HEK293 (cell line): ENCODE measurements at regions not wholly inside any gene's neighbourhood (a gene's known extent, or its start where the extent isn't known, plus 50 kb on each side); places are given as distances from the start of the nearest gene placed in this dataset.

Experiments used
- CTCF ChIA-PET: fragments of 350-600 bp; formaldehyde crosslinking; extraction: SDS; loops from one replicate; lab custom pipeline; 2021; ENCODE audit warnings: antibody characterized with exemption; lab: Yijun Ruan, JAX
- POLR2A ChIA-PET: fragments of 300-600 bp; formaldehyde crosslinking; extraction: SDS; loops from one replicate; lab custom pipeline; 2020; ENCODE audit warnings: antibody characterized with exemption, inconsistent platforms; lab: Yijun Ruan, JAX
- H3K27ac ChIP-seq: fragments of 200-500 bp; sonication (Bioruptor generic); 2 replicates; pipeline ENCODE4 v1.5.1; 2014; ENCODE audit warnings: low read depth, low read length, control low read depth, inconsistent platforms; ENCODE audit errors: extremely low read depth
- H3K36me3 ChIP-seq, 2 experiments: fragments of 200-500 bp in 1 of 2; sonication (Bioruptor generic) in 1 of 2; 1 replicate in 1 of 2; 2 replicates in 1 of 2; pipeline ENCODE4 v1.5.1; 2014 to 2017; ENCODE audit warnings: inconsistent platforms in 2 of 2, low read length in 2 of 2; ENCODE audit not compliant: control insufficient read depth in 2 of 2, insufficient read depth in 1 of 2
- H3K4me1 ChIP-seq: fragments of 200-500 bp; sonication (Bioruptor generic); 2 replicates; pipeline ENCODE4 v1.5.1; 2014; ENCODE audit warnings: mild to moderate bottlenecking, low read length, inconsistent platforms; ENCODE audit not compliant: control insufficient read depth, insufficient read depth
- H3K4me3 ChIP-seq: 2 replicates; pipeline ENCODE4 v1.5.1; 2011; ENCODE audit warnings: low read depth, mild to moderate bottlenecking, control low read depth, low read length, moderate library complexity
- H3K9me3 ChIP-seq: fragments of 200-500 bp; sonication (Bioruptor generic); 2 replicates; pipeline ENCODE4 v1.5.1; 2014; ENCODE audit warnings: low read depth, low read length, inconsistent platforms; ENCODE audit not compliant: control insufficient read depth, insufficient read depth
- BCL11A ChIP-seq: fragments of 450-650 bp; formaldehyde crosslinking; IDR thresholded peaks from 2 replicates; pipeline ENCODE4 v1.5.1; 2016; ENCODE audit warnings: low read depth, missing biosample characterization, missing genetic modification characterization
- GLI2 ChIP-seq: fragments of 450-650 bp; formaldehyde crosslinking; IDR thresholded peaks from 2 replicates; pipeline ENCODE4; 2017; ENCODE audit warnings: missing biosample characterization, missing genetic modification characterization, low read depth, borderline replicate concordance
- MEIS1 ChIP-seq: sonication (generic); formaldehyde crosslinking; IDR thresholded peaks from 2 replicates; pipeline ENCODE4 v1.8.1; 2022; ENCODE audit warnings: missing genetic modification reagents, mild to moderate bottlenecking, borderline replicate concordance
- MYNN ChIP-seq: fragments of 450-650 bp; formaldehyde crosslinking; IDR thresholded peaks from 2 replicates; pipeline ENCODE4 v1.5.1; 2016; ENCODE audit warnings: missing biosample characterization, missing genetic modification characterization, borderline replicate concordance
- OVOL3 ChIP-seq: fragments of 450-650 bp; formaldehyde crosslinking; IDR thresholded peaks from 2 replicates; pipeline ENCODE4 v1.5.1; 2016; ENCODE audit warnings: missing biosample characterization, missing genetic modification characterization
- WT1 ChIP-seq: fragments of 450-650 bp; formaldehyde crosslinking; IDR thresholded peaks from 2 replicates; pipeline ENCODE4 v1.5.1; 2016; ENCODE audit warnings: missing biosample characterization, missing genetic modification characterization
- ZBTB8A ChIP-seq: fragments of 450-650 bp; formaldehyde crosslinking; IDR thresholded peaks from 2 replicates; pipeline ENCODE4 v1.5.1; 2016; ENCODE audit warnings: missing biosample characterization, missing genetic modification characterization
- ZNF114 ChIP-seq: fragments of 450-650 bp; formaldehyde crosslinking; IDR thresholded peaks from 2 replicates; pipeline ENCODE4 v1.5.0; 2017; ENCODE audit warnings: missing biosample characterization, missing genetic modification characterization
- ZNF133 ChIP-seq: fragments of 450-650 bp; formaldehyde crosslinking; IDR thresholded peaks from 2 replicates; pipeline ENCODE4 v1.5.1; 2016; ENCODE audit warnings: missing biosample characterization, missing genetic modification characterization
- ZNF138 ChIP-seq: fragments of 450-650 bp; formaldehyde crosslinking; IDR thresholded peaks from 2 replicates; pipeline ENCODE4 v1.5.1; 2016; ENCODE audit warnings: missing biosample characterization, missing genetic modification characterization, borderline replicate concordance
- ZNF24 ChIP-seq: fragments of 450-650 bp; formaldehyde crosslinking; IDR thresholded peaks from 2 replicates; pipeline ENCODE4 v1.5.1; 2016; ENCODE audit warnings: missing biosample characterization, missing genetic modification characterization
- ZNF248 ChIP-seq: fragments of 450-650 bp; formaldehyde crosslinking; IDR thresholded peaks from 2 replicates; pipeline ENCODE4 v1.5.1; 2017; ENCODE audit warnings: missing biosample characterization, missing genetic modification characterization
- ZNF433 ChIP-seq: fragments of 450-650 bp; formaldehyde crosslinking; IDR thresholded peaks from 2 replicates; pipeline ENCODE4 v1.5.1; 2016; ENCODE audit warnings: missing biosample characterization, missing genetic modification characterization, low read depth
- ZNF510 ChIP-seq: fragments of 450-650 bp; formaldehyde crosslinking; IDR thresholded peaks from 2 replicates; pipeline ENCODE4 v1.5.1; 2018; ENCODE audit warnings: mild to moderate bottlenecking, missing genetic modification characterization, missing biosample characterization; ENCODE audit not compliant: insufficient replicate concordance
- ZNF560 ChIP-seq: fragments of 450-650 bp; formaldehyde crosslinking; IDR thresholded peaks from 2 replicates; pipeline ENCODE4 v1.5.1; 2017; ENCODE audit warnings: missing biosample characterization, missing genetic modification characterization, borderline replicate concordance
- ZNF561 ChIP-seq: fragments of 450-650 bp; IDR thresholded peaks from 2 replicates; pipeline ENCODE4 v1.5.1; 2018; ENCODE audit warnings: missing biosample characterization, missing genetic modification characterization, borderline replicate concordance
- ZNF623 ChIP-seq: fragments of 450-650 bp; formaldehyde crosslinking; IDR thresholded peaks from 2 replicates; pipeline ENCODE4 v1.5.1; 2016; ENCODE audit warnings: missing biosample characterization, missing genetic modification characterization
- ZNF626 ChIP-seq: fragments of 450-650 bp; sonication (Bioruptor Pico); formaldehyde crosslinking; IDR thresholded peaks from 2 replicates; pipeline ENCODE4 v1.5.1; 2018; ENCODE audit warnings: missing biosample characterization, missing genetic modification characterization, inconsistent platforms
- ZNF701 ChIP-seq: fragments of 450-650 bp; formaldehyde crosslinking; IDR thresholded peaks from 2 replicates; pipeline ENCODE4 v1.5.1; 2016; ENCODE audit warnings: missing biosample characterization, missing genetic modification characterization
- TF ChIP-seq, protein P1 (sequence below): fragments of 450-650 bp; formaldehyde crosslinking; IDR thresholded peaks from 2 replicates; pipeline ENCODE4 v1.5.1; 2016; ENCODE audit warnings: missing biosample characterization, missing genetic modification characterization
- TF ChIP-seq, protein P2 (sequence below): fragments of 450-650 bp; formaldehyde crosslinking; IDR thresholded peaks from 2 replicates; pipeline ENCODE4 v1.5.1; 2016; ENCODE audit warnings: missing biosample characterization, missing genetic modification characterization
- TF ChIP-seq, protein P3 (sequence below): fragments of 450-650 bp; formaldehyde crosslinking; IDR thresholded peaks from 2 replicates; pipeline ENCODE4 v1.5.1; 2017; ENCODE audit warnings: missing biosample characterization, mild to moderate bottlenecking, missing genetic modification characterization, moderate library complexity
- TF ChIP-seq, protein P4 (sequence below): fragments of 450-650 bp; formaldehyde crosslinking; IDR thresholded peaks from 2 replicates; pipeline ENCODE4 v1.5.1; 2016; ENCODE audit warnings: missing biosample characterization, missing genetic modification characterization

DNA sequence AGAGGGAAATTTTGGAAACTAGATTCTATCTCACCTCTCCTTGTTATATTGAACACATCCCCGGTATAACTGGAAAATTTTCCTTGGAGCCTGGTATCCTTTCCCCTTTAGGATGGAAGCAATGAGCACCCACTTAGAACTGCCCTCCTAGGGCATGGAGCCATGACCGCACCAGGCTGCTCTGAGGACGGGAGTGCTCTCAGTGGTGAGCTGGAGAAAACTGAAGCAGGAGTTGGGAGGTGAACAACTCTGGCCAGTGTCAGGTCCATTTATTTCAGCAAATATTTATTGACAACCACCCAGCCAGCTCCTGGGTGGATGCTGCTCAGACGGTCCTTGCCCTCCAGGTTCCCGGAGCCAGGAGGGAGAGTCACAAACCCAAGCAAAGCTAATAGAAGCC, 278.1 kb downstream of the WDR11 start:
- POLR2A ChIA-PET = no interaction called here
- no peaks in the 10 kb centered on the region for H3K9me3 ChIP-seq
- no peak for TF ChIP-seq MEIS1 (CRISPR knock-in tag)
- TF ChIP-seq ZNF560 (tag by site-specific recombination) = no peak
- TF ChIP-seq ZNF133 (tag by site-specific recombination) = no peak
- TF ChIP-seq, protein P1, sequence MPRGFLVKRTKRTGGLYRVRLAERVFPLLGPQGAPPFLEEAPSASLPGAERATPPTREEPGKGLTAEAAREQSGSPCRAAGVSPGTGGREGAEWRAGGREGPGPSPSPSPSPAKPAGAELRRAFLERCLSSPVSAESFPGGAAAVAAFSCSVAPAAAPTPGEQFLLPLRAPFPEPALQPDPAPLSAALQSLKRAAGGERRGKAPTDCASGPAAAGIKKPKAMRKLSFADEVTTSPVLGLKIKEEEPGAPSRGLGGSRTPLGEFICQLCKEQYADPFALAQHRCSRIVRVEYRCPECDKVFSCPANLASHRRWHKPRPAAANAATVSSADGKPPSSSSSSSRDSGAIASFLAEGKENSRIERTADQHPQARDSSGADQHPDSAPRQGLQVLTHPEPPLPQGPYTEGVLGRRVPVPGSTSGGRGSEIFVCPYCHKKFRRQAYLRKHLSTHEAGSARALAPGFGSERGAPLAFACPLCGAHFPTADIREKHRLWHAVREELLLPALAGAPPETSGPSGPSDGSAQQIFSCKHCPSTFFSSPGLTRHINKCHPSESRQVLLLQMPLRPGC = no peak
- TF ChIP-seq, protein P2, sequence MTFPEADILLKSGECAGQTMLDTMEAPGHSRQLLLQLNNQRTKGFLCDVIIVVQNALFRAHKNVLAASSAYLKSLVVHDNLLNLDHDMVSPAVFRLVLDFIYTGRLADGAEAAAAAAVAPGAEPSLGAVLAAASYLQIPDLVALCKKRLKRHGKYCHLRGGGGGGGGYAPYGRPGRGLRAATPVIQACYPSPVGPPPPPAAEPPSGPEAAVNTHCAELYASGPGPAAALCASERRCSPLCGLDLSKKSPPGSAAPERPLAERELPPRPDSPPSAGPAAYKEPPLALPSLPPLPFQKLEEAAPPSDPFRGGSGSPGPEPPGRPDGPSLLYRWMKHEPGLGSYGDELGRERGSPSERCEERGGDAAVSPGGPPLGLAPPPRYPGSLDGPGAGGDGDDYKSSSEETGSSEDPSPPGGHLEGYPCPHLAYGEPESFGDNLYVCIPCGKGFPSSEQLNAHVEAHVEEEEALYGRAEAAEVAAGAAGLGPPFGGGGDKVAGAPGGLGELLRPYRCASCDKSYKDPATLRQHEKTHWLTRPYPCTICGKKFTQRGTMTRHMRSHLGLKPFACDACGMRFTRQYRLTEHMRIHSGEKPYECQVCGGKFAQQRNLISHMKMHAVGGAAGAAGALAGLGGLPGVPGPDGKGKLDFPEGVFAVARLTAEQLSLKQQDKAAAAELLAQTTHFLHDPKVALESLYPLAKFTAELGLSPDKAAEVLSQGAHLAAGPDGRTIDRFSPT (tag by site-specific recombination) = no peak
- no peak for TF ChIP-seq OVOL3 (tag by site-specific recombination)
- TF ChIP-seq ZNF138 (tag by site-specific recombination) = no peak
- no peak for TF ChIP-seq ZNF433
- no peak for TF ChIP-seq ZNF114 (tag by site-specific recombination)
- no peak for TF ChIP-seq ZNF626
- TF ChIP-seq ZNF701 (tag by site-specific recombination) = no peak
- no peak for TF ChIP-seq ZNF623 (tag by site-specific recombination)
- TF ChIP-seq, protein P3, sequence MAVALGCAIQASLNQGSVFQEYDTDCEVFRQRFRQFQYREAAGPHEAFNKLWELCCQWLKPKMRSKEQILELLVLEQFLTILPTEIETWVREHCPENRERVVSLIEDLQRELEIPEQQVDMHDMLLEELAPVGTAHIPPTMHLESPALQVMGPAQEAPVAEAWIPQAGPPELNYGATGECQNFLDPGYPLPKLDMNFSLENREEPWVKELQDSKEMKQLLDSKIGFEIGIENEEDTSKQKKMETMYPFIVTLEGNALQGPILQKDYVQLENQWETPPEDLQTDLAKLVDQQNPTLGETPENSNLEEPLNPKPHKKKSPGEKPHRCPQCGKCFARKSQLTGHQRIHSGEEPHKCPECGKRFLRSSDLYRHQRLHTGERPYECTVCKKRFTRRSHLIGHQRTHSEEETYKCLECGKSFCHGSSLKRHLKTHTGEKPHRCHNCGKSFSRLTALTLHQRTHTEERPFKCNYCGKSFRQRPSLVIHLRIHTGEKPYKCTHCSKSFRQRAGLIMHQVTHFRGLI = no peak
- TF ChIP-seq ZNF561 = no peak
- no peak for TF ChIP-seq ZBTB8A (tag by site-specific recombination)
- TF ChIP-seq, protein P4, sequence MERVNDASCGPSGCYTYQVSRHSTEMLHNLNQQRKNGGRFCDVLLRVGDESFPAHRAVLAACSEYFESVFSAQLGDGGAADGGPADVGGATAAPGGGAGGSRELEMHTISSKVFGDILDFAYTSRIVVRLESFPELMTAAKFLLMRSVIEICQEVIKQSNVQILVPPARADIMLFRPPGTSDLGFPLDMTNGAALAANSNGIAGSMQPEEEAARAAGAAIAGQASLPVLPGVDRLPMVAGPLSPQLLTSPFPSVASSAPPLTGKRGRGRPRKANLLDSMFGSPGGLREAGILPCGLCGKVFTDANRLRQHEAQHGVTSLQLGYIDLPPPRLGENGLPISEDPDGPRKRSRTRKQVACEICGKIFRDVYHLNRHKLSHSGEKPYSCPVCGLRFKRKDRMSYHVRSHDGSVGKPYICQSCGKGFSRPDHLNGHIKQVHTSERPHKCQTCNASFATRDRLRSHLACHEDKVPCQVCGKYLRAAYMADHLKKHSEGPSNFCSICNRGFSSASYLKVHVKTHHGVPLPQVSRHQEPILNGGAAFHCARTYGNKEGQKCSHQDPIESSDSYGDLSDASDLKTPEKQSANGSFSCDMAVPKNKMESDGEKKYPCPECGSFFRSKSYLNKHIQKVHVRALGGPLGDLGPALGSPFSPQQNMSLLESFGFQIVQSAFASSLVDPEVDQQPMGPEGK = no peak
- no peak for TF ChIP-seq WT1 (tag by site-specific recombination)
- no peak for TF ChIP-seq ZNF248
- H3K4me1 ChIP-seq = no peaks in the 10 kb centered on the region
- H3K36me3 ChIP-seq = no peaks in the 10 kb centered on the region
- CTCF ChIA-PET = no interaction called here
- no peak overlapping the region for H3K4me3 ChIP-seq
- no peak overlapping the region for H3K27ac ChIP-seq

DNA sequence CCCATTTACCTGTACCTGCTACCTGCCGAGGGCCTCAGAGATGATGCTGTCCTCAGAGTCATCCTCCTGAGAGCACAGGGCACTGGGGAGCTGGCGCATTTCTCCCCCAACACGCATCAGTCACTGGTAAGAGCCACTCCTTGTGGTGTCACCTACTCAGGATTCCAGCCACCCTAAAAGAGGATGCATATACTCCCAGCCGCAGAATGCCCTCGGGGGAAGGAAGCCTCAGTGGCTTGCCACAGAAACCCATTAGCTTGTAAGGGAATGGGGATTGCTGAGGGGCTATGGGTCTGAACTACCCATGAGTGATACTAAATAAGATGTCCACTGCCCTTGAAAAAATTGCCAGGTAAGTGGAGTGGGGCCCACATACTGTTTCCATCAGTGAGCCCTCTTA, 279.2 kb downstream of the WDR11 start:
- Histone ChIP-seq H3K4me1 (no peaks in the 10 kb centered on the region), H3K9me3 (no peaks in the 10 kb centered on the region), H3K4me3 (no peak overlapping the region), H3K27ac (no peak overlapping the region), H3K36me3 (no peaks in the 10 kb centered on the region)
- ChIA-PET POLR2A (no interaction called here), CTCF (interaction anchor here (1.3 kb wide), 1 partner anchor 182 kb away, joined by 4 read pairs; no protein-coding TSS in a partner anchor)
- TF ChIP-seq ZNF510 (tag by site-specific recombination) (no peak), MYNN (no peak), ZNF24 (no peak), BCL11A (tag by site-specific recombination) (no peak), GLI2 (tag by site-specific recombination) (no peak)
